ENCODE measurements at regions not wholly inside any gene's neighbourhood (a gene's known extent, or its start where the extent isn't known, plus 50 kb on each side); places are given as distances from the start of the nearest gene placed in this dataset.

DNA sequence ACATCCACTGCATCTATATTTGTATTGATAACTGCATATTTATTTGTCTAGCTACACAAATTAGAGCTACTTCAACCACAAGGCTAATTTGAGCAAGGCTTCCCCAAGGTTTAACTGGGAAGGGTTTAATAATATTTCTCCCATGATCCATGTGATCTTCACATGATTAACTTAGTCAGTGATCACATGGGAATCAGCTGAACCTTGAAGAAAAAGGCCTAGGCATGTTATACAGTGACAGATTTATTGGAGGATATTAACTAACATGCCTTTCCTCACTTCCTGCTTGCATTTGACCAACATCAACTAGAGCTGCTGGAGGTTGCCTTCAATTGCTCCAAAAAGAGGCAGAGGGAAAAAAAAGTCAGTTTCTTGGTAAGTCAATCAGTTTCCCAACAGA is 417.0 kb downstream of the HAO1 start:
- Mint-ChIP-seq H3K27me3 (ENCODE audit: insufficient read depth, low read depth, poor library complexity) (peaks cover 2% of the 10 kb centered on the region), H3K9me3 (peaks cover 4% of the 10 kb centered on the region; the same call in 1 of the 3 replicates), H3K4me1 (no peaks in the 10 kb centered on the region), H3K4me3 (no peak overlapping the region), H3K36me3 (ENCODE audit: low read depth) (no peaks in the 10 kb centered on the region), H3K27ac (no peak overlapping the region)
- Histone ChIP-seq H3K4me2 (no peak overlapping the region), H3K27ac (ENCODE audit: low read depth) (no peak overlapping the region), H3K9me2 (ENCODE audit: insufficient read depth) (no peaks in the 10 kb centered on the region), H3F3A (replicated peaks; ENCODE audit: low read depth) (no peaks in the 10 kb centered on the region), H2AFZ (no peak overlapping the region), H3K36me3 (ENCODE audit: insufficient read depth) (no peaks in the 10 kb centered on the region), H4K20me1 (replicated peaks; ENCODE audit: insufficient read depth) (no peaks in the 10 kb centered on the region), H3K79me2 (replicated peaks; ENCODE audit: insufficient read depth) (no peaks in the 10 kb centered on the region), H3K27me3 (ENCODE audit: insufficient read depth) (no peaks in the 10 kb centered on the region), H3K4me1 (ENCODE audit: insufficient read depth) (no peaks in the 10 kb centered on the region), H3K4me3 (no peak overlapping the region)
- TF ChIP-seq EZH2 (IDR thresholded peaks at IDR 0.05; ENCODE audit: low read depth, unreplicated experiment): no peak
- DNase-seq (ENCODE audit: low spot score) (no peak), ATAC-seq (no peak)

GRCh38 chr20:7540018-7540417 is 400.2 kb downstream of the HAO1 start:
- H3F3A ChIP-seq (replicated peaks; ENCODE audit: low read depth): no peaks in the 10 kb centered on the region
- no peak overlapping the region for H2AFZ ChIP-seq
- Mint-ChIP-seq H3K9me3 (no peaks in the 10 kb centered on the region), H3K4me1 (no peaks in the 10 kb centered on the region), H3K36me3 (ENCODE audit: low read depth) (no peaks in the 10 kb centered on the region), H3K27me3 (ENCODE audit: insufficient read depth, low read depth, poor library complexity) (no peaks in the 10 kb centered on the region), H3K4me3 (no peak overlapping the region), H3K27ac (peak overlapping the region; percentile 45; the same call in 1 of the 2 replicates)
- H3K4me3 ChIP-seq: no peak overlapping the region
- H3K4me1 ChIP-seq (ENCODE audit: insufficient read depth): no peaks in the 10 kb centered on the region
- no peaks in the 10 kb centered on the region for H3K79me2 ChIP-seq (replicated peaks; ENCODE audit: insufficient read depth)
- H3K27ac ChIP-seq (ENCODE audit: low read depth): no peak overlapping the region
- H3K4me2 ChIP-seq: no peak overlapping the region
- no peaks in the 10 kb centered on the region for H3K9me2 ChIP-seq (ENCODE audit: insufficient read depth)
- H3K27me3 ChIP-seq (ENCODE audit: insufficient read depth): no peaks in the 10 kb centered on the region
- ATAC-seq (no peak), DNase-seq (ENCODE audit: low spot score) (no peak)
- TF ChIP-seq, protein P1, sequence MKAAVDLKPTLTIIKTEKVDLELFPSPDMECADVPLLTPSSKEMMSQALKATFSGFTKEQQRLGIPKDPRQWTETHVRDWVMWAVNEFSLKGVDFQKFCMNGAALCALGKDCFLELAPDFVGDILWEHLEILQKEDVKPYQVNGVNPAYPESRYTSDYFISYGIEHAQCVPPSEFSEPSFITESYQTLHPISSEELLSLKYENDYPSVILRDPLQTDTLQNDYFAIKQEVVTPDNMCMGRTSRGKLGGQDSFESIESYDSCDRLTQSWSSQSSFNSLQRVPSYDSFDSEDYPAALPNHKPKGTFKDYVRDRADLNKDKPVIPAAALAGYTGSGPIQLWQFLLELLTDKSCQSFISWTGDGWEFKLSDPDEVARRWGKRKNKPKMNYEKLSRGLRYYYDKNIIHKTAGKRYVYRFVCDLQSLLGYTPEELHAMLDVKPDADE (IDR thresholded peaks at IDR 0.05): no peak
- TF ChIP-seq REST (IDR thresholded peaks at IDR 0.05; ENCODE audit: unreplicated experiment) (no peak), NANOG (IDR thresholded peaks at IDR 0.05; ENCODE audit: borderline replicate concordance) (no peak)
- H3K36me3 ChIP-seq (ENCODE audit: insufficient read depth): no peaks in the 10 kb centered on the region
- no peaks in the 10 kb centered on the region for H4K20me1 ChIP-seq (replicated peaks; ENCODE audit: insufficient read depth)

- Histone ChIP-seq H2AFZ (no peak overlapping the region; the same call in 1 of the 2 replicates), H3K27me3 (ENCODE audit: insufficient read depth) (no peaks in the 10 kb centered on the region), H3K4me3 (no peak overlapping the region), H3F3A (replicated peaks; ENCODE audit: low read depth) (no peaks in the 10 kb centered on the region), H4K20me1 (replicated peaks; ENCODE audit: insufficient read depth) (no peaks in the 10 kb centered on the region), H3K36me3 (ENCODE audit: insufficient read depth) (no peaks in the 10 kb centered on the region), H3K9me2 (ENCODE audit: insufficient read depth) (no peaks in the 10 kb centered on the region), H3K27ac (ENCODE audit: low read depth) (no peak overlapping the region), H3K4me1 (ENCODE audit: insufficient read depth) (no peaks in the 10 kb centered on the region), H3K4me2 (no peak overlapping the region), H3K79me2 (replicated peaks; ENCODE audit: insufficient read depth) (no peaks in the 10 kb centered on the region)
- no peaks in the 10 kb centered on the region for H3K36me3 Mint-ChIP-seq (ENCODE audit: low read depth)
- H3K4me3 Mint-ChIP-seq: no peak overlapping the region
- H3K27me3 Mint-ChIP-seq (ENCODE audit: insufficient read depth, low read depth, poor library complexity): no peaks in the 10 kb centered on the region
- H3K4me1 Mint-ChIP-seq: no peaks in the 10 kb centered on the region
- no peak for ATAC-seq
- H3K27ac Mint-ChIP-seq: no peak overlapping the region
- H3K9me3 Mint-ChIP-seq: no peaks in the 10 kb centered on the region
- DNase-seq (ENCODE audit: low spot score): no peak
- no peak for TF ChIP-seq POLR2AphosphoS5 (IDR thresholded peaks at IDR 0.05; ENCODE audit: low read depth)
- no peak for TF ChIP-seq ZNF114 (CRISPR knock-in tag; IDR thresholded peaks at IDR 0.05)
- no peak for TF ChIP-seq STAT1 (IDR thresholded peaks at IDR 0.05; ENCODE audit: unreplicated experiment)
- TF ChIP-seq, protein P2, sequence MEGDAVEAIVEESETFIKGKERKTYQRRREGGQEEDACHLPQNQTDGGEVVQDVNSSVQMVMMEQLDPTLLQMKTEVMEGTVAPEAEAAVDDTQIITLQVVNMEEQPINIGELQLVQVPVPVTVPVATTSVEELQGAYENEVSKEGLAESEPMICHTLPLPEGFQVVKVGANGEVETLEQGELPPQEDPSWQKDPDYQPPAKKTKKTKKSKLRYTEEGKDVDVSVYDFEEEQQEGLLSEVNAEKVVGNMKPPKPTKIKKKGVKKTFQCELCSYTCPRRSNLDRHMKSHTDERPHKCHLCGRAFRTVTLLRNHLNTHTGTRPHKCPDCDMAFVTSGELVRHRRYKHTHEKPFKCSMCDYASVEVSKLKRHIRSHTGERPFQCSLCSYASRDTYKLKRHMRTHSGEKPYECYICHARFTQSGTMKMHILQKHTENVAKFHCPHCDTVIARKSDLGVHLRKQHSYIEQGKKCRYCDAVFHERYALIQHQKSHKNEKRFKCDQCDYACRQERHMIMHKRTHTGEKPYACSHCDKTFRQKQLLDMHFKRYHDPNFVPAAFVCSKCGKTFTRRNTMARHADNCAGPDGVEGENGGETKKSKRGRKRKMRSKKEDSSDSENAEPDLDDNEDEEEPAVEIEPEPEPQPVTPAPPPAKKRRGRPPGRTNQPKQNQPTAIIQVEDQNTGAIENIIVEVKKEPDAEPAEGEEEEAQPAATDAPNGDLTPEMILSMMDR (conservative IDR thresholded peaks at IDR 0.05; ENCODE audit: low read depth in 2 of 2): no peak
- TF ChIP-seq, protein P1 (IDR thresholded peaks at IDR 0.05): no peak
- no peak for TF ChIP-seq JUNB (IDR thresholded peaks at IDR 0.05; ENCODE audit: unreplicated experiment)
Observed at GRCh38 chr20:7540923-7541322, 399.3 kb downstream of the HAO1 start.

Measured in GM23338 (cell line).